ENCODE measurements at regions not wholly inside any gene's neighbourhood (a gene's known extent, or its start where the extent isn't known, plus 50 kb on each side); places are given as distances from the start of the nearest gene placed in this dataset.

DNA sequence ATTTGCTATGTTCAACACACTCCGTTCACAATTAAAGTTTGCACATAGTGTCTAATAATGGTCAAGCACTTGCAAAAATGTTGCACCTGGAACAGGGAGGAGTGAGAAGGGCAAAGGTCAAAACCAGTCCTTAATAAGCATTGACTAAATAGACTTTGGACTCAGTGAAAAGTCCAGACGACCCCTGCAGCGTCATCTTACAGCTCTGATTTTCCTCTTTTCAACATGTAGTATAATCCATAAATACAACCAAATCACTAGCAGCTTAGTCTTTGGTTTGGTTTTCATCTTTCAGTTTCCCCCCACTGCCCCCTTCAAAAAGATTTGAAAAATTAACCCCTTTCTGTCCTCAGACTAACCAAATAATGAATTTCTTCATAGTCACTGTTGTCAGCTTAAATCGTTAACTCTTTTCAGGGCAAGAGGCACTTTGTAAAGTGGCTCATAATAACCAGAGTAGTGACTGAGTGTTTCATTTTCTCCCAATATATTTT is 290.3 kb downstream of the PTPRC start:
- TF ChIP-seq, protein P1, sequence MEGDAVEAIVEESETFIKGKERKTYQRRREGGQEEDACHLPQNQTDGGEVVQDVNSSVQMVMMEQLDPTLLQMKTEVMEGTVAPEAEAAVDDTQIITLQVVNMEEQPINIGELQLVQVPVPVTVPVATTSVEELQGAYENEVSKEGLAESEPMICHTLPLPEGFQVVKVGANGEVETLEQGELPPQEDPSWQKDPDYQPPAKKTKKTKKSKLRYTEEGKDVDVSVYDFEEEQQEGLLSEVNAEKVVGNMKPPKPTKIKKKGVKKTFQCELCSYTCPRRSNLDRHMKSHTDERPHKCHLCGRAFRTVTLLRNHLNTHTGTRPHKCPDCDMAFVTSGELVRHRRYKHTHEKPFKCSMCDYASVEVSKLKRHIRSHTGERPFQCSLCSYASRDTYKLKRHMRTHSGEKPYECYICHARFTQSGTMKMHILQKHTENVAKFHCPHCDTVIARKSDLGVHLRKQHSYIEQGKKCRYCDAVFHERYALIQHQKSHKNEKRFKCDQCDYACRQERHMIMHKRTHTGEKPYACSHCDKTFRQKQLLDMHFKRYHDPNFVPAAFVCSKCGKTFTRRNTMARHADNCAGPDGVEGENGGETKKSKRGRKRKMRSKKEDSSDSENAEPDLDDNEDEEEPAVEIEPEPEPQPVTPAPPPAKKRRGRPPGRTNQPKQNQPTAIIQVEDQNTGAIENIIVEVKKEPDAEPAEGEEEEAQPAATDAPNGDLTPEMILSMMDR (IDR thresholded peaks at IDR 0.05) = no peak
- no peak for TF ChIP-seq POLR2A (IDR thresholded peaks at IDR 0.05)
